ENCODE measurements at regions not wholly inside any gene's neighbourhood (a gene's known extent, or its start where the extent isn't known, plus 50 kb on each side); places are given as distances from the start of the nearest gene placed in this dataset.

DNA sequence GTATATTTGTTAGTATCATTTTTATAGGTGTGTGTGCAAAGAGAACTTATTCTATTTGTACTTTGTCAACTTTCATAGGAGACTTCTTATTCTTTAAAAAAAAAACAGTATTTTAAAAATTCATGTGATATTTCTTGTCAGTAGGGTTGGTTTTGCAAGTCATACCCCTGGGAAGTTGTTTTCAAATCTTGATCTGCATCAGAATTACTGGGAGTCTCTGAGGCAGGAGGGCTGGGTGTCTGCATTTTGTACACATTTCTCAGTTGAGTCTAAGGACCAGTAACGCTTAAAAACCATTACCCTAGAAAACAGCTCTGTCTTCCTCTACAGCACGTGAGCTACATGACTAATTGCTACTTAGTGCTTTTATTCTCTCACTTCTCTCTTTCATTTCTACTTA is 76.0 kb upstream of the CTTNBP2NL start:
- peak overlapping the region; percentile 70 for H3K4me2 ChIP-seq (ENCODE audit: control insufficient read depth, extremely low read depth, insufficient read depth, low read depth, low read length)
- FAIRE-seq = peak; percentile 60

GRCh38 chr1:112322018-112322417 is 74.0 kb upstream of the CTTNBP2NL start:
- H3K27me3 ChIP-seq (ENCODE audit: control insufficient read depth, extremely low read depth, insufficient read depth, low read length) = no peaks in the 10 kb centered on the region
- H3K9ac ChIP-seq (ENCODE audit: control insufficient read depth, extremely low read depth, insufficient read depth, low read length) = no peak overlapping the region
- DNase-seq (ENCODE audit: low read depth, low spot score) (no peak), FAIRE-seq (no peak)
- no peaks in the 10 kb centered on the region for H3K79me2 ChIP-seq (ENCODE audit: control insufficient read depth, insufficient read depth, low read length)
- TF ChIP-seq EZH2 (IDR thresholded peaks at IDR 0.05; ENCODE audit: low read length) (no peak), CTCF (optimal IDR thresholded peaks at IDR 0.05 in 1 of 3, IDR thresholded peaks at IDR 0.05 in 1 of 3, conservative IDR thresholded peaks at IDR 0.05 in 1 of 3; ENCODE audit: extremely low read depth in 1 of 3, insufficient read depth in 2 of 3, low read length in 3 of 3) (no peak)
- no peak overlapping the region for H3K4me2 ChIP-seq (ENCODE audit: control insufficient read depth, extremely low read depth, insufficient read depth, low read depth, low read length)
- no peaks in the 10 kb centered on the region for H4K20me1 ChIP-seq (ENCODE audit: control insufficient read depth, extremely low read depth, insufficient read depth, low read length)
- H3K27ac ChIP-seq (ENCODE audit: control insufficient read depth, insufficient read depth, low read length) = no peak overlapping the region
- H2AFZ ChIP-seq (ENCODE audit: control insufficient read depth, low read length) = no peak overlapping the region
- H3K9me1 ChIP-seq (ENCODE audit: control insufficient read depth, extremely low read depth, insufficient read depth, low read length) = no peaks in the 10 kb centered on the region
- dilution Hi-C loops (cut with MboI; ENCODE audit: extremely low pct_ligation_motif_present, low sequenced_read_pairs) = no loop called here
- no peak overlapping the region for H3K4me3 ChIP-seq (ENCODE audit: control insufficient read depth in 2 of 3, extremely low read depth in 1 of 3, insufficient read depth in 2 of 3, low read depth in 1 of 3, low read length in 3 of 3)
- H3K36me3 ChIP-seq (ENCODE audit: control insufficient read depth in 2 of 2, extremely low read depth in 1 of 2, insufficient read depth in 2 of 2, low read length in 2 of 2) = no peaks in the 10 kb centered on the region
- H3K4me1 ChIP-seq (ENCODE audit: control insufficient read depth, extremely low read depth, insufficient read depth, low read length) = peaks cover 21% of the 10 kb centered on the region
- no peaks in the 10 kb centered on the region for H3K9me3 ChIP-seq (ENCODE audit: control insufficient read depth, low read depth, low read length)

More for the DNA sequence above, 76.0 kb upstream of the CTTNBP2NL start:
- Histone ChIP-seq H3K27me3 (ENCODE audit: control insufficient read depth, extremely low read depth, insufficient read depth, low read length) (no peaks in the 10 kb centered on the region), H3K9ac (ENCODE audit: control insufficient read depth, extremely low read depth, insufficient read depth, low read length) (peak overlapping the region; percentile 6), H3K79me2 (ENCODE audit: control insufficient read depth, insufficient read depth, low read length) (no peaks in the 10 kb centered on the region), H3K9me3 (ENCODE audit: control insufficient read depth, low read depth, low read length) (no peaks in the 10 kb centered on the region), H3K36me3 (ENCODE audit: control insufficient read depth in 2 of 2, extremely low read depth in 1 of 2, insufficient read depth in 2 of 2, low read length in 2 of 2) (no peaks in the 10 kb centered on the region), H3K4me3 (ENCODE audit: control insufficient read depth in 2 of 3, extremely low read depth in 1 of 3, insufficient read depth in 2 of 3, low read depth in 1 of 3, low read length in 3 of 3) (peak overlapping the region in 1 of 3 experiments; percentile 45), H2AFZ (ENCODE audit: control insufficient read depth, low read length) (peak overlapping the region; percentile 10), H4K20me1 (ENCODE audit: control insufficient read depth, extremely low read depth, insufficient read depth, low read length) (no peaks in the 10 kb centered on the region), H3K9me1 (ENCODE audit: control insufficient read depth, extremely low read depth, insufficient read depth, low read length) (no peaks in the 10 kb centered on the region), H3K4me1 (ENCODE audit: control insufficient read depth, extremely low read depth, insufficient read depth, low read length) (peaks cover 21% of the 10 kb centered on the region), H3K27ac (ENCODE audit: control insufficient read depth, insufficient read depth, low read length) (peak overlapping the region; percentile 66)
- TF ChIP-seq EZH2 (IDR thresholded peaks at IDR 0.05; ENCODE audit: low read length) (no peak), CTCF (optimal IDR thresholded peaks at IDR 0.05 in 1 of 3, IDR thresholded peaks at IDR 0.05 in 1 of 3, conservative IDR thresholded peaks at IDR 0.05 in 1 of 3; ENCODE audit: extremely low read depth in 1 of 3, insufficient read depth in 2 of 3, low read length in 3 of 3) (no peak)
- dilution Hi-C loops (cut with MboI; ENCODE audit: extremely low pct_ligation_motif_present, low sequenced_read_pairs) = no loop called here
- DNase-seq (ENCODE audit: low read depth, low spot score) = no peak
